MCF 10A (cell line): ENCODE measurements at regions not wholly inside any gene's neighbourhood (a gene's known extent, or its start where the extent isn't known, plus 50 kb on each side); places are given as distances from the start of the nearest gene placed in this dataset.

Experiments
- BruUV-seq: library from RNA; stranded (reverse); fragments of 400-500 nt; replicated peaks from 2 replicates; lab custom pipeline; 2021; lab: Mats Ljungman, UMichigan
- CTCF ChIA-PET: fragments of 300-600 bp; sonication (Branson Sonifier 250); formaldehyde crosslinking; extraction: SDS; loops from one replicate; lab custom pipeline; 2021; ENCODE audit warnings: antibody characterized with exemption, inconsistent platforms; lab: Yijun Ruan, JAX
- POLR2A ChIA-PET: fragments of 300-600, 350-650 bp; sonication (Branson Sonifier 250); formaldehyde crosslinking; extraction: SDS; loops from one replicate; lab custom pipeline; 2020; ENCODE audit warnings: antibody characterized with exemption, inconsistent platforms; lab: Yijun Ruan, JAX
- DNase-seq: peaks from one replicate; pipeline ENCODE4 v3.0.0-alpha.2; 2018; ENCODE audit not compliant: unreplicated experiment
- H3K27ac Mint-ChIP-seq: one replicate; pipeline ENCODE4 v1.8.0; 2022; ENCODE audit warnings: mild to moderate bottlenecking, low read depth, mixed read lengths; ENCODE audit not compliant: unreplicated experiment
- H3K27me3 Mint-ChIP-seq: one replicate; pipeline ENCODE4 v1.8.0; 2022; ENCODE audit warnings: mixed read lengths; ENCODE audit not compliant: insufficient read depth, unreplicated experiment
- H3K36me3 Mint-ChIP-seq: one replicate; pipeline ENCODE4 v1.8.0; 2022; ENCODE audit warnings: mild to moderate bottlenecking, moderate library complexity, mixed read lengths; ENCODE audit not compliant: insufficient read depth, unreplicated experiment
- H3K4me1 Mint-ChIP-seq: one replicate; pipeline ENCODE4 v1.8.0; 2022; ENCODE audit warnings: mixed read lengths; ENCODE audit not compliant: insufficient read depth, unreplicated experiment
- H3K4me3 Mint-ChIP-seq: one replicate; pipeline ENCODE4 v1.8.0; 2022; ENCODE audit warnings: mild to moderate bottlenecking, moderate library complexity, mixed read lengths; ENCODE audit not compliant: unreplicated experiment
- H3K9me3 Mint-ChIP-seq: one replicate; pipeline ENCODE4 v1.8.0; 2022; ENCODE audit warnings: mixed read lengths; ENCODE audit not compliant: unreplicated experiment
- CTCF ChIP-seq: fragments of 200-600 bp; IDR thresholded peaks from one replicate; pipeline ENCODE4 v1.8.0; 2022; ENCODE audit warnings: antibody characterized with exemption, mild to moderate bottlenecking; ENCODE audit not compliant: unreplicated experiment
- intact Hi-C: fragments of 100-400 bp; cut with micrococcal nuclease; formaldehyde crosslinking; loops from 2 replicates; pipeline ENCODE4 v1.14.1; 2022

GRCh38 chr11:121754598-121754997 lies 301.8 kb upstream of the SORL1-AS1 start:
- intact Hi-C loops, result no loop called here
- Mint-ChIP-seq H3K4me3 (no peak overlapping the region), H3K4me1 (no peaks in the 10 kb centered on the region), H3K9me3 (no peaks in the 10 kb centered on the region), H3K36me3 (no peaks in the 10 kb centered on the region), H3K27ac (no peak overlapping the region), H3K27me3 (no peaks in the 10 kb centered on the region)
- ChIA-PET CTCF (interaction anchor here (0.7 to 0.8 kb wide), 2 partner anchors 444 to 1678 kb away, joined by 3 read pairs; no protein-coding TSS in a partner anchor), POLR2A (no interaction called here)
- no TSS peak for BruUV-seq
- no peak for DNase-seq
- TF ChIP-seq CTCF, result no peak

DNA sequence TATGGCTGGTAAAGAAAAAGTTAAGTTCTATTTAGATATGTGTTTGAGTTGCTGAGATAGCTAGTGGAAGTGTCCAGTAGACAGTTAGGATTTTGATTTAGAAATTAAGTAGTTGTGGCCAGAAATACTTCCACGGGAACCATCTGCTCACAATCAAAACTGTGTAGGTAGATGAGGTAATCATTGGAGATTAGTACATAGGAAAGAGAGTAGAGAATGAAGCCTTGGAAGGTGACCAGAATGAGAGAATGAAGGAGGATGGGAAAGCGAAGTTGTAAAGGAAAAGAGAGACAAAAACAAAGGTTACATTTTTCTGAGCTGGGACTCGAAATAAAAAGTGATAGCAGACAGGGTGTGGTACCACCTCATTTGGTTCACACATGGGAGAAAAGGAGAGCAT lies 296.9 kb upstream of the SORL1-AS1 start:
- no peak for TF ChIP-seq CTCF
- no peak for DNase-seq

GRCh38 chr11:121748068-121748467 lies 295.3 kb upstream of the SORL1-AS1 start:
- intact Hi-C loops, result no loop called here
- DNase-seq, result no peak

More for the DNA sequence above, 296.9 kb upstream of the SORL1-AS1 start:
- intact Hi-C loops, result no loop called here
- no peak overlapping the region for H3K27ac Mint-ChIP-seq
- POLR2A ChIA-PET, result interaction anchor here (1.0 kb wide), 1 partner anchor 12 kb away, joined by 3 read pairs; no protein-coding TSS in a partner anchor
- H3K9me3 Mint-ChIP-seq, result peaks cover 11% of the 10 kb centered on the region
- BruUV-seq, result no TSS peak
- H3K36me3 Mint-ChIP-seq, result peaks cover 5% of the 10 kb centered on the region
- no peaks in the 10 kb centered on the region for H3K27me3 Mint-ChIP-seq
- CTCF ChIA-PET, result no interaction called here
- no peaks in the 10 kb centered on the region for H3K4me1 Mint-ChIP-seq
- H3K4me3 Mint-ChIP-seq, result no peak overlapping the region

DNA sequence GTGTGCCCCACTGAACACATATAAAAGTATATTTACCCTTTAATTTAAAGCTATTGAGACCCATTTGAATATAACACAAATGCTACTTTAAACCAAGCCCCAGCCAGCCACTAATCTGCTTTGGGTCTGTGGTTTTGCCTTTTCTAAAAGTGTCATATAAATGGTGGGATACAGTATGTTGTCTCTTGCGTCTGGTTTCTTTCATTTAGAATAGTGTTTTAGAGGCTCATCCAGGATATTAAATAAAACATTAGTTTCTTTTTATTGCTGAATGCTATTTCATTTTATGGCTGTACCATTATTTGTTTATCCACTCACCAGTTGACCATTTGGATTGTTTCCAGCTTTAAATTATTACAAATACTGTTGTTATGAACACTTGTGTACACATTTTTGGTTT lies 290.5 kb upstream of the SORL1-AS1 start:
- Mint-ChIP-seq H3K4me1 (no peaks in the 10 kb centered on the region), H3K27me3 (no peaks in the 10 kb centered on the region), H3K4me3 (no peak overlapping the region), H3K36me3 (peaks cover 5% of the 10 kb centered on the region), H3K9me3 (peaks cover 18% of the 10 kb centered on the region), H3K27ac (no peak overlapping the region)
- TF ChIP-seq CTCF, result no peak
- ChIA-PET POLR2A (no interaction called here), CTCF (interaction anchor here (0.8 kb wide), 1 partner anchor 459 kb away, joined by 3 read pairs; no protein-coding TSS in a partner anchor)
- intact Hi-C loops, result no loop called here
- DNase-seq, result no peak
- no TSS peak for BruUV-seq

More at GRCh38 chr11:121748068-121748467, 295.3 kb upstream of the SORL1-AS1 start:
- H3K36me3 Mint-ChIP-seq, result peaks cover 5% of the 10 kb centered on the region
- H3K9me3 Mint-ChIP-seq, result peaks cover 11% of the 10 kb centered on the region
- H3K27ac Mint-ChIP-seq, result no peak overlapping the region
- CTCF ChIA-PET, result no interaction called here
- TF ChIP-seq CTCF, result no peak
- no TSS peak for BruUV-seq
- POLR2A ChIA-PET, result no interaction called here
- H3K27me3 Mint-ChIP-seq, result no peaks in the 10 kb centered on the region
- no peaks in the 10 kb centered on the region for H3K4me1 Mint-ChIP-seq
- no peak overlapping the region for H3K4me3 Mint-ChIP-seq
